Testis (tissue), 2 donors: ENCODE measurements at regions not wholly inside any gene's neighbourhood (a gene's known extent, or its start where the extent isn't known, plus 50 kb on each side); places are given as distances from the start of the nearest gene placed in this dataset.
"Not testable (repeated sequence)": the region's sequence is repeated elsewhere in the genome, so short reads cannot be mapped to it uniquely, and the experiment has no call there.

Experiments used
- DNase-seq: peaks from one replicate; pipeline ENCODE4 v3.0.0-alpha.2; 2019
- H3K27ac ChIP-seq, 2 donors: fragments of 200-600 bp; sonication (generic); one replicate each; pipeline ENCODE4 v1.5.1; 2019
- H3K27me3 ChIP-seq: fragments of 200-600 bp; sonication (generic); one replicate; pipeline ENCODE4 v1.5.1; 2019
- H3K36me3 ChIP-seq: fragments of 200-600 bp; sonication (generic); one replicate; pipeline ENCODE4 v1.5.1; 2017; ENCODE audit warnings: low read depth; ENCODE audit errors: missing control alignments
- H3K4me1 ChIP-seq: fragments of 200-600 bp; sonication (generic); one replicate; pipeline ENCODE4 v1.5.1; 2019
- H3K4me3 ChIP-seq, 2 donors: fragments of 200-600 bp; sonication (generic); one replicate each; pipeline ENCODE4 v1.5.1; 2017 to 2019
- H3K9me3 ChIP-seq: fragments of 200-600 bp; sonication (generic); one replicate; pipeline ENCODE4 v1.5.1; 2017
- CTCF ChIP-seq, 3 experiments: fragments of 450-650 bp in 2 of 3; fragments of 200-600 bp in 1 of 3; sonication (generic) in 1 of 3; IDR thresholded peaks; one replicate each; pipeline ENCODE4 v1.5.1; 2016 to 2019; ENCODE audit warnings: antibody characterized with exemption in 3 of 3, mild to moderate bottlenecking in 2 of 3, moderate library complexity in 1 of 3
- POLR2A ChIP-seq: fragments of 450-650 bp; IDR thresholded peaks from one replicate; pipeline ENCODE4 v1.6.1; 2017; ENCODE audit warnings: antibody characterized with exemption, mild to moderate bottlenecking, moderate library complexity
- WGBS, 2 donors: methylation state at CpG; one replicate each; pipeline ENCODE4 v1.1.5; 2018; 5-methylcytosine and 5-hydroxymethylcytosine counted together
- intact Hi-C: fragments of 100-400 bp; cut with DNase I; formaldehyde crosslinking; loops from one replicate; pipeline ENCODE4 v1.15.1; 2023; ENCODE audit warnings: low total_unique reads

DNA sequence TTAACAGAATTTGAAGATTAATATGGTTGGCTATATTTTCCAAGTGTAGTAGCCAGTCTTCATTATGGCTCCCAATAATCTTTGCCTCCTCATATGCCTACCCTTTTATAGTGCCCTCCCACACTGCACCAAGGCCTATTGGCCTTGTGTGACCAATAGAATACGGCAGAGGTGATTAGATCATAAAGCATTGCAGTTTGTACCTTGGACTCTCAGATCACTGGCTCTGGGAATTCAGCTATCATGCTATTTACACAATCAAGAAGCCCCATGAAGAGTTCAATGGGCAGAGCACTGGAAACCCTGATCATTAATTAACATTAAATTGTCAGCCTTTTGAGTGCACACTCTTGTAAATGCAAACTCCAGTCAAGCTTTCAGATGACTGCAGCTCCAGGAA is 154.5 kb upstream of the MAGI2 start:
- 75 to 86% methylated on average over 1 of the region's 1 CpG for WGBS, 2 donors
- TF ChIP-seq CTCF (IDR thresholded peaks at IDR 0.05) (no peak), POLR2A (no peak)

DNA sequence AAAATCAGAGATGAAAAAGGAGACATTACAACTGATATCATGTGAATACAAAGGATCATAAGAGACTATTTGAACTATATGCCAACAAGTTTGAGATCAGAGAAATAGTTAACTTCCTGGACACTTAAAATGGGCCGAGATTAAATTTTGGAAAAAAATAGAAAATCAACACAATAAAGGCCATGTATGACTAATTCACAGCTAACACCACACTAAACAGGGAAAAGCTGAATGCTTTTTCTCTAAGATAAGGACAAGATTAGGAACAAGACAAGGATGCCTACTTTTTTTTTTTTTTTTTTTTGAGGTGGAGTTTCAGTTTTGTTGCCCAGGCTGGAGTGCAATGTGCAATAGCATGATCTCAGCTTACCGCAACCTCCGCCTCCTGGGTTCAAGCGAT is 151.4 kb upstream of the MAGI2 start:
- no peak for DNase-seq
- 89 to 91% methylated on average over 4 of the region's 4 CpGs for WGBS, 2 donors
- TF ChIP-seq CTCF (IDR thresholded peaks at IDR 0.05) (no peak), POLR2A (no peak)
- Histone ChIP-seq H3K27me3 (no peaks in the 10 kb centered on the region), H3K27ac (no peak overlapping the region), H3K4me3 (no peak overlapping the region), H3K36me3 (no peaks in the 10 kb centered on the region), H3K9me3 (no peaks in the 10 kb centered on the region), H3K4me1 (no peaks in the 10 kb centered on the region)
- intact Hi-C loops: no loop called here

More for the DNA sequence above, 154.5 kb upstream of the MAGI2 start:
- Histone ChIP-seq H3K9me3 (no peaks in the 10 kb centered on the region), H3K36me3 (no peaks in the 10 kb centered on the region), H3K27ac (no peak overlapping the region), H3K27me3 (no peaks in the 10 kb centered on the region), H3K4me1 (peaks cover 5% of the 10 kb centered on the region), H3K4me3 (no peak overlapping the region)
- intact Hi-C loops: no loop called here
- DNase-seq: no peak

DNA sequence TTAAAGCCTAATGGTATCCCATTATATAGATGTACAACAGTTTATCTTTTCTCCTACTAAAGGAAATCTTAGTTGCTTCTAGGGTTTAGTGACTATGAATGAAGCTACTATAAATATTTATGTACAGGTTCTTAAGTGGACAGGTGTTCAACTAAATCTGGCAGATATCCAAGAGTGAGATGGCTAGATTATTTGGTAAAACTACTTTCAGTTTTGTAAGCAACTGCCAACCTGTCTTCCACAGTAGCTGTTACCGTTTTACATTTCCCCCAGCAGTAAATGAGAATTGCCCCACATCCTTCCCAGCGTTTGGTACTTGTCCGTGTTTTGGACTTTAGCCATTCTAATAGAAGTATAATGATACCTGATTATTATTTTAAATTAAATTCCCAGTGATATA is 144.9 kb upstream of the MAGI2 start:
- no peak for DNase-seq
- no peak overlapping the region for H3K4me3 ChIP-seq
- H3K27ac ChIP-seq: no peak overlapping the region
- H3K36me3 ChIP-seq: no peaks in the 10 kb centered on the region
- H3K27me3 ChIP-seq: no peaks in the 10 kb centered on the region
- no peaks in the 10 kb centered on the region for H3K4me1 ChIP-seq
- H3K9me3 ChIP-seq: no peaks in the 10 kb centered on the region
- 81 to 83% methylated on average over 3 of the region's 3 CpGs for WGBS, 2 donors
- intact Hi-C loops: no loop called here
- TF ChIP-seq POLR2A: no peak
- no peak for TF ChIP-seq CTCF (IDR thresholded peaks at IDR 0.05)

- H3K4me3 ChIP-seq, H3K27me3 ChIP-seq, intact Hi-C loops, H3K4me1 ChIP-seq, DNase-seq, H3K27ac ChIP-seq, H3K36me3 ChIP-seq, H3K9me3 ChIP-seq: not testable (repeated sequence)
- 68 to 71% methylated on average over 5 of the region's 5 CpGs for WGBS, 2 donors
Measured at GRCh38 chr7:79594671-79595070, 141.2 kb upstream of the MAGI2 start.

GRCh38 chr7:79593866-79594301 is 140.4 kb upstream of the MAGI2 start:
- no peak for DNase-seq
- no peaks in the 10 kb centered on the region for H3K27me3 ChIP-seq
- no peak for TF ChIP-seq POLR2A
- no peak for TF ChIP-seq CTCF (IDR thresholded peaks at IDR 0.05)

More at GRCh38 chr7:79593866-79594301, 140.4 kb upstream of the MAGI2 start:
- Histone ChIP-seq H3K27ac (no peak overlapping the region), H3K9me3 (no peaks in the 10 kb centered on the region), H3K36me3 (no peaks in the 10 kb centered on the region), H3K4me3 (no peak overlapping the region), H3K4me1 (no peaks in the 10 kb centered on the region)
- intact Hi-C loops: no loop called here
